K562 (cell line): ENCODE measurements at regions not wholly inside any gene's neighbourhood (a gene's known extent, or its start where the extent isn't known, plus 50 kb on each side); places are given as distances from the start of the nearest gene placed in this dataset.

Experiments
- E2F5 ChIP-seq: sonication (generic); formaldehyde crosslinking; IDR thresholded peaks from 2 replicates; pipeline ENCODE4 v1.8.0; 2022; ENCODE audit warnings: mild to moderate bottlenecking, missing genetic modification reagents
- ZNF512 ChIP-seq: IDR thresholded peaks from 2 replicates; pipeline ENCODE4 v1.6.1; 2016; ENCODE audit warnings: missing genetic modification characterization, missing compliant biosample characterization

GRCh38 chr18:78032574-78032973, 782.9 kb downstream of the GALR1 start:
- TF ChIP-seq E2F5, result no peak
- TF ChIP-seq ZNF512 (tag), result no peak
